NB4 (cell line): ENCODE measurements at regions not wholly inside any gene's neighbourhood (a gene's known extent, or its start where the extent isn't known, plus 50 kb on each side); places are given as distances from the start of the nearest gene placed in this dataset.

Source experiments
- DNase-seq: peaks from one replicate; pipeline ENCODE4 v3.0.0; 2010; ENCODE audit warnings: low read depth
- H3K4me3 ChIP-seq: one replicate; pipeline ENCODE4 v1.5.1; 2011; ENCODE audit warnings: mild to moderate bottlenecking, low read depth, low read length, moderate library complexity
- CTCF ChIP-seq: IDR thresholded peaks from one replicate; pipeline ENCODE4 v1.5.1; 2012; ENCODE audit warnings: low read depth, low read length
- MAX ChIP-seq: IDR thresholded peaks from 2 replicates; pipeline ENCODE4 v1.6.1; 2011; ENCODE audit warnings: low read depth, low read length
- MYC ChIP-seq: IDR thresholded peaks from 2 replicates; pipeline ENCODE4 v1.6.1; 2011; ENCODE audit warnings: low read depth, low read length
- POLR2A ChIP-seq: IDR thresholded peaks from 2 replicates; pipeline ENCODE4 v1.6.1; 2011; ENCODE audit warnings: mild to moderate bottlenecking; ENCODE audit not compliant: insufficient read length; ENCODE audit errors: extremely low read depth

GRCh38 chr12:87879141-87879540 lies 150.1 kb downstream of the C12orf50 start:
- H3K4me3 ChIP-seq = no peak overlapping the region
- TF ChIP-seq MYC (no peak), MAX (no peak), CTCF (no peak), POLR2A (no peak)
- no peak for DNase-seq

GRCh38 chr12:87870493-87871460 lies 158.4 kb downstream of the C12orf50 start:
- TF ChIP-seq MAX (no peak), CTCF (no peak), POLR2A (no peak), MYC (no peak)
- DNase-seq = no peak
- no peak overlapping the region for H3K4me3 ChIP-seq

GRCh38 chr12:87870061-87870460 lies 159.1 kb downstream of the C12orf50 start:
- no peak overlapping the region for H3K4me3 ChIP-seq
- DNase-seq = no peak
- no peak for TF ChIP-seq POLR2A
- TF ChIP-seq MYC = no peak
- no peak for TF ChIP-seq MAX
- no peak for TF ChIP-seq CTCF

- no peak overlapping the region for H3K4me3 ChIP-seq
These were observed 162.5 kb downstream of the C12orf50 start for GRCh38 chr12:87866578-87867292.

GRCh38 chr12:87861791-87862190 lies 167.4 kb downstream of the C12orf50 start:
- DNase-seq = no peak
- no peak overlapping the region for H3K4me3 ChIP-seq

More at GRCh38 chr12:87866578-87867292, 162.5 kb downstream of the C12orf50 start:
- TF ChIP-seq POLR2A = no peak
- TF ChIP-seq CTCF = peak; percentile 49
- TF ChIP-seq MAX = no peak
- no peak for TF ChIP-seq MYC
- DNase-seq = peak; percentile 30

More at GRCh38 chr12:87861791-87862190, 167.4 kb downstream of the C12orf50 start:
- TF ChIP-seq POLR2A = no peak
- no peak for TF ChIP-seq MAX
- no peak for TF ChIP-seq MYC
- no peak for TF ChIP-seq CTCF
